Right ventricle myocardium inferior (tissue), 1 donor: ENCODE measurements at regions not wholly inside any gene's neighbourhood (a gene's known extent, or its start where the extent isn't known, plus 50 kb on each side); places are given as distances from the start of the nearest gene placed in this dataset.
"Not testable (repeated sequence)": the region's sequence is repeated elsewhere in the genome, so short reads cannot be mapped to it uniquely, and the experiment has no call there.

Experiments
- ATAC-seq: fragments of 200-7000 bp; cut with Tn5 transposase; one replicate; pipeline ENCODE4 v1.9.1; 2020; ENCODE audit warnings: mild to moderate bottlenecking, moderate library complexity
- DNase-seq: peaks from one replicate; pipeline ENCODE4 v3.0.0; 2021; ENCODE audit errors: missing footprints
- intact Hi-C: fragments of 100-400 bp; cut with DNase I; formaldehyde crosslinking; loops from one replicate; pipeline ENCODE4 v1.11.0; 2022
- donor health status: DM: no; HTN: yes; CAD: no; lungs with severe emphysema.

DNA sequence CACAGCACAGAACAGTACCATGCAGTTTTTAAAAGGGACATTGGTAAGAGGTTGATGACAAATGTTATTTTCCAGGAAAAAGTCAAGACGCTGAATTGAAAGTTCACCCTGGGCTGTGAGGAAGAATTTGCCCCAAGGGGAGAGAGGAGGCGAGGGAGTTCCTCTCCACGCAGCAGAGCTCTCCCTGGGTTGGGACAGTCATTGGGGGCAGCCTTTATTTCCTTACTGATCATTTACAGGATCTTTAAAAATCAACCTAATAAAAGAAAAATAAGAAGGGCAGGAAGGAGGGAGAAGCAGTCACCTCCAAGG is 49.9 kb upstream of the WNT7B start:
- intact Hi-C loops: no loop called here
- ATAC-seq (no peak), DNase-seq (no peak)

DNA sequence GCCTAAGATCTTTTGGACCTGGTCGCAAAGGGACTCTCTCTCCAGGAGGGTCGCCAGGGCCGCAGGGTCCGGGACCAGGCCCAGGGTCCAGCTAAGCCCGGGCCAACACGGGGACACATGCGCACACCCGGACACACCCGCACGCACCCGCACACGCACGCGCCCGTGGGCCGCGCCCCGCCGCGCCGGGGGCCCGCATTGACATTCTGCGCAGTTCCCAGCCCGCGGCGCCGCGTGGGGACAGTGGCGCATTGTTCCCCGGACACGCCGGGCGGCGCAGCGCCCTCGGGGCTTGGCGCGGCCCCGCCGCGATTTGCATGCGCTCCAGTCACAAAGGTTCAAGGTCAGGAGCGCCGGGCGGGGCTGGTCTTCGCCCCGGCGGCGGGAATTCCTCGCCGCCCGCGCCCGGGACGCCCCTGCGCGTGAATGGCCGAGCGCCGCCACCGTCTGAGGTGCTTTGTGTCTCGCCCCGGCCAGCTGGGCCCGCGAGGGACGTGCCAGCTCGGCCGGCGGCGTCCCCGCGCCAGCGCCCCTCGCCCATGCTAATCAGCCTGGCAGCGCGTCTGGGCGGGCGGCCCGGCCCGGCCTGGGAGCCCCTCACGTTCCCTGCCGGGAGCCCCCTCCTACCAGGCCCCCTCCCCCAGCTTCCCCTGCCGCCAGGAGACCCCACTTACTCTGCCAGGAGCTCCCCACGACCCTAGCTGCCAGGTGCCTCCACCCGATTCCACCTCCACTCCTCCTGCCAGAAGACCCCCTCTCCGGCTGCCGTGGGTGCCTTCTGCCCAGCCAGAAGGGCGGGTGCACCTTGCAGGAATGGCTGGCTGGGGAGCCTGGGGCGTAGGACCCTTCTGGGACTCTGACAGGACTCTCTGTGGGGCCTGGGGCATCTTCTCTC is 50.5 kb upstream of the WNT7B start:
- ATAC-seq: peak; percentile 81
- intact Hi-C loops: no loop called here
- peak; percentile 86 for DNase-seq

DNA sequence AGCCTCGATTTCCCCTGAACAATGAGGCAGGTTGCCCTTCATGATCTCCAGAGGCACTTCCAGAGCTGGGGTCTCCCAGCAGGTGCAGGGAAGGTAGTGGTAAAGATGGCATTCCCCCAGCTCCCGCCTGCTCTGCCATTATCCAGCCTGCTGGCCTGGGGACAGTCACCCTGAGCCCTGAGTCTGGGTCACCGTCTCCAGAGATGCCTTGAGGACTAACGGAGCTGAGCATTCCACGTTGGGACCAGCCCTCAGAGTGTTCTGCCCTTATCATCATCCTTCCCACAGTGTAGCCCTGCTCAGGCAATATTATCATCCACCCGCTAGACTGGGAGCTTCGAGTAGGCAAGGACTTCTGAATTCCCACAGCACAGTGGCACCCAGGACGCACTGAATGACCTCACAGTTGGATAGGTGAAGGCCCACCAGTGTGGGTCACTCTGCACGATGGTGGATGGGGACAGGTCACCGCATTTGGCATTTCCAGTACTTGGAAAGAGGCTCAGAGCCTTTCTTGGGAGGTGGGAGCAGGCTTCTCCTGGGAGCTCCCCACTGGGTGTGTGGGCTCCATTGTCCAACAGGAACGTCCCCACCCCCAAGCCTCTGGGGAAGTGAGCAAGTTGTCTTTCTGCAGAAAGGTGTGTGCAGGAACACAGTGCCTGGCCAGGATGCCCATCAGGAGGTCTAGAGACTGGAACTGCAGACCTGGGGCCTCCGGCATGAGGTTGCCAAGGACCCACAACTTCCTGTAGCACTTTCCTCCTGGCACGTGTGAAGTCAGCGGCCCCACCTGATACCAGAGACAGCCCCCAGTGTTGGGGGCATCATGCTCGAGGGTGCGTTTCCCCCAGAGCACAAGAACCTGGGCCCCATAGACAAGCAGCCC is 51.4 kb upstream of the WNT7B start:
- no peak for DNase-seq
- intact Hi-C loops: no loop called here
- no peak for ATAC-seq

DNA sequence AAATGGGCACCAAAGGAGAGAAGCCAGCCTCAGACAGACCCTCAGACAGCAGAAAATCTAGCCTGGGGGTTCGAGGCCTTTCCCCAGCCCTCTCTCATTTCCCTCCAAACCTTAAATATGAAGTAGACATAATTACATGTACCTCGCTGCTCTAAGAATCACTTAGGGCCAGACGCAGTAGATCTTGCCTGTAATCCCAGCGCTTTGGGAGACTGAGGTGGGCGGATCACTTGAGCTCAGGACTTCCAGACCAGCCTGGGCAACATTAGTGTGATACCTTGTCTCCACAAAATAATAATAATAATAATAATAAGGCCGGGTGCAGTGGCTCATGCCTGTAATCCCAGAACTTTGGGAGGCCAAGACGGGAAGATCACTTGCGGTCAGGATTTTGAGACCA is 52.1 kb upstream of the WNT7B start:
- no peak for DNase-seq
- ATAC-seq: no peak
- intact Hi-C loops: no loop called here

DNA sequence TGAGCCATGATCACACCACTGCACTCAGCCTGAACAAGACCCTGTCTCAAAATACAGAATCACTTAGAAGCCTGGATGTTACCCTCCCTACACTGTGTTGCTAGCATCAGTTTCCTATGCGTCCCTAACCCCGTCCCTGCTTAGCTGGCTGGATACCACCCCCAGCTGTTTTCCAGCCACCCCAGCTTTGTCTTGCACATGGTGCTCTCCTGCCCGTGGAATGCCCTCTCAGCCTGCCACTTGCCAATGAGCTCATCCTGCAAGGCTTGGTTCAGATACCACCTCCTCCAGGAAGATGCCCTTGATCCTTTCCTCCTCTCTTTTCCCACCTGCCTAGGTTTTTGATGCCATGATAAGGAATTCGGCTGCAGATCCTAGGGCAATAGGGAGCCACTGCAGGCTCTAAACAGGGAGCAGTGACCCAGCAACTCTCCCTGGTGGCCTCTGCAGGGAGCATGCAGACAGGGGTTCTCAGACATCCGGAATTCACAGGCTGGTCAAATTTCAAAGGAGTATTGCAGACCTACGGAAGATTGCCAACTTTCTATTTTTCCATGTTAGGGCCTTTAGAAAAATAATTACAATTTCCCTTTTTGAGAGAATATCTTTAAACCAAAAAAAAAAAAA is 52.7 kb upstream of the WNT7B start:
- DNase-seq: no peak
- ATAC-seq: no peak
- intact Hi-C loops: no loop called here

DNA sequence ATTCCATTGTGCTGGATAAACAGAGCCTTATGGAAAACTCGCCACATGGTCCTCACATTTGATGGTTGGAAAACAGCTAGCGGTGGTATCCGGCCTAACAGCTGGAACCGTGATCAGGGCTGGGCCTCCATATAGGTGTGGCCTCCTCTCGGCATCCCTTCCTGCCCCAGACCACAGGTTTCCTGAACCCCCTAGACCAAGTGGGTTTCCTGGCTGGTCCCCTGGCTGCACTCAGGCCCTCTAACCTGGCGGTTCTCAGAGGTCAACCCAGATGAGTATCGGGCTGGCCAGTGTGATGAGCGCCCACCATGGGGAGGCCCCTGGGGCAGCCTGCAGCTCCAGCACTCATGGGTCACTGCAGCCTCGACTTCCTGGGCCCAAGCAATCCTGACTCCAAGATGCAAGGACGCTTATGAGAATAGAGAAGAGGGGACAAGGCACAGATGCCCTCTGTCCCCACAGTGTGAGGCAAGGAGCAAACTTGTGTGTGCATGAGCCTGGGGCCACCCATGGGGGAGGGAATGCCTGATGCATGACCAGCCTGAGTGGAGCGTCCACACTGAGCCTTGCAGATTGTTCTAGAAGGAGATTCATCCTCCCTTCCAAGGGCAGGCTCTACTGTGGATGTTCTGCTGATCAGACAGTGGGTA is 53.4 kb upstream of the WNT7B start:
- DNase-seq (no peak), ATAC-seq (no peak)
- intact Hi-C loops: no loop called here

DNA sequence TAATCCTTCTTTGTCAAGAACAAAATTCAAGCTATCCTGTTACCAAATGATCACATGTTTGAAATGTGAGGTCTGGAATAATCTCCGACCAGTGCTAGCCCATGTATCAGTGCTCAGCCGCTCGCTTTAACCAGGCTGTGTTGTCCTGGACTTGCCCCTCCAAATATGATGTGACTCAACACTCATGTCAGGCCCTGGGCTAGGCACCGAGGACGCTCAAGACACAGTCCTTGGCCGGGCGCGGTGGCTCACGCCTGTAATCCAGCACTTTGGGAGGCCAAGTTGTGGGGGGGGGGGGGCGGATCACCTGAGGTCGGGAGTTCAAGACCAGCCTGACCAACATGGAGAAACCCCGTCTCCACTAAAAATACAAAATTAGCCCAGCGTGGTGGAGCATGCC is 54.1 kb upstream of the WNT7B start:
- ATAC-seq (no peak), DNase-seq (no peak)
- intact Hi-C loops: no loop called here

DNA sequence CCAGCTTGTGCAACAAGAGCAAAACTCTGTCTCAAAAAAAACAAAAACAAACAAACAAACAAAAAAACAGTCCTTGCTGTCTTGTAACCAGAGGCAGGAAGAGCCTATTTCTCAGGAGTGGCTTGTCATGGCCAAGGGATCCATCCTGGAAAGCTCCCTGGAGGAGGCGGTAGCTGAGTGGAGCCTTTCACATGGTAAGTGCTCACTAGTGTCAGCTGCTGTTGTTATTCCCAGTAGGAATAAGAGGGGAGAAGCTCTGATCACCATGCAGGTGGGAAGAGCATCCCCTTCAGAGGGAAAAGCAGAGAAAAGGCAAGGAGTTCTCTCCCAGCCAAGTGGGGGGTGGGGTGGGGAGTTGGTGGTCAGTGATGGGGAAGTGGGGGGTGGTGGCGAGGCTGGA is 54.6 kb upstream of the WNT7B start:
- DNase-seq (no peak), ATAC-seq (no peak)
- intact Hi-C loops: no loop called here

DNA sequence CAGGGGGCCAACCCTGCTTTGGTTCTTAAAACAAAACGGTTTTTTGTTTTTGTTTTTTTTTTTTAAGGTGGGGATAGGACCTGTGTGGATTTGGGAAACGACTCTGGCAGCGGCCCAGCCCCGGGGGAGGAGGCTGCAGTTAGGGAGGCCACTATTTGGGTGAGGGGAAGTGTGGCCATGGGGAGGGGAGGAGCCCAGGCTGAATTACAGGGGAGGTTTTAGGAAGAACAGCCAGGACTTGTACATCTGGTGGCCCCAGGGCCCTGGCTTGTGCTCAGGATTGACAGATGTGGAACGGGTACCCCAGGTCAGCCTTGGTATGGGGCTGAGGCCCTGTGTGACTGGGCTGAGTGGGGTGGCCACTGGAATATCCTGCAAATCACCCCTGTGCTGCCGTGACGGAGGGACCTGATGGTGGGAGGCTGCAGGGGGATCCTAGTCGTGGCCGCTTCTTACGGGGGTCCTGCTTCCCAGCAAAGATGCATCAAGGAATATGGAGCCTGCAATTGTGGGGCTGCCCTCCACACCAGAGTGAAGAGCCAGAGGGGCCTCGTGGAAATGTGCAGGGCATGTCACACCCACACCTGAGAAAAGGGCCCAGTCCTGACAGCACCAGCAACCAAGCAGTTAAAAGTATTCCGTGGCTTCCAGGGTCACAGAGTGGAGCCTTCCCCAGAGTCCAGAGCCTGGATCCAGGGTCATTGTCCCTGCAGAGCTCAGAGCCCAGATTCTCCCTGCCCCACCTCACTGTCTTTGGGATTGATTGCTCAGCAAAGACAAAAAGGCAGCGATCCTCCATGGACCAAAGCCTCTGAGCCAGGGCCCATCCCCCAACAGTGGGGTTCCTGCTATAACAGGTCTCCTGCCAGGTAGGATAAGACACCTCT is 55.2 kb upstream of the WNT7B start:
- intact Hi-C loops: no loop called here
- DNase-seq (no peak), ATAC-seq (no peak)

DNA sequence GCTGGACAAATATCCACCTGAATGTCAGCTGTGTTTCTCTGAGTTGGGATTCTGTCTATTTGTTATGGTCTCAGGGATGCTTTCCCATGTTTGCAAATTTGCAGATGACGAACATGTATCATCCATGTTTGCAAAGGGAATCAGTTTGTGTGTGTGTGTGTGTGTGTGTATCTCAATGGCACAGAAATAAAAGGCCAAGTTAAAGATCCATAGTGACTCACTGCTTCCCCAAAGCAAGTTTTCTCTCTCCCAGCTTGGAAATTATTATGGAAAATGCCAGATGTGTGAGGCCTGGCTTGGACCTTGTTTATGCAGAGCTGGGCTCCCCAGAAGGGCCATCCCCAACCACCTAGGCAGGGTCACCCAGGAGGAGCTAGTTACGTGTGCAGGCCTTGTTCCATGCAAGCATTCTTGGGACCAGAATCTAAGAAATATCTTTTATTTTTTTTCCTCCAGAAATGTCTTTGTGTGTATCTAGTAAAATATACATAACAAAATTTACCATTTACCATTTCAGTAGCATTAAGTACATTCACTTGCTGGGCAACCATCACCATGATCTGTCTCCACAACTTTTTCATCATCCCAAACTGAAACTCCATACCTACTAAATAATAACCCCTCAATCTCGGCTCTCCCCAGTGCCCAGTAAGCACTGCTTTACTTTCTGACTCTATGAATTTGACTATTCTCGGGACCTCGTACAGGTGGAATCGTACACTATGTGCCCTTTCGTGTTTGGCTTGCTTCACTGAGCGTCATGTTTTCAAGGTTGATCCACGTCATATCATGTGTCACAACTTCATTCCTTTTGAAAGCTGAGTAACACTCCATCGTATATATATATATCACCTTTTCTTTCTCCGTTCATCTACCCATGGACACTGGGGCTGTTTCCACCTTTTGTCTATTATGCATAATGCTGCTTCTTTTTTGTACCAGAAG is 56.6 kb upstream of the WNT7B start:
- no peak for ATAC-seq
- no peak for DNase-seq

DNA sequence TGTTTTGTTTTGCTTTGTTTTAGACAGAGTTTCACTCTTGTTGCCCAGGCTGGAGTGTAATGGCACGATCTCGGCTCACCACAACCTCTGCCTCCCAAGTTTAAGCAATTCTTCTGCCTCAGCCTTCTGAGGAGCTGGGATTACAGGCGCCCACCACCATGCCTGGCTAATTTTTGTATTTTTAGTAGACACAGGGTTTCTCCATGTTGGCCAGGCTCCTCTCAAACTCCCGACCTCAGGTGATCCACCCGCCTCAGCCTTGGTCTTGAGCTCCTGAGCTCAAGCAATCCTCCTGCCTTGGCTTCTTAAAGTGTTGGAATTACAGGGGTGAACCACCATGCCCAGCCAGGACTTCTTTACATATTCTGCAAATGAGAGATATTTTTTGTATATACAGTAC is 57.5 kb upstream of the WNT7B start:
- intact Hi-C loops: loop anchor here (2.0 kb wide), 1 partner anchor 22 kb away; no protein-coding TSS in a partner anchor
- ATAC-seq, DNase-seq: not testable (repeated sequence)

More for the DNA sequence above, 56.6 kb upstream of the WNT7B start:
- intact Hi-C loops: loop anchor here (2.0 kb wide), 1 partner anchor 21 kb away; no protein-coding TSS in a partner anchor

DNA sequence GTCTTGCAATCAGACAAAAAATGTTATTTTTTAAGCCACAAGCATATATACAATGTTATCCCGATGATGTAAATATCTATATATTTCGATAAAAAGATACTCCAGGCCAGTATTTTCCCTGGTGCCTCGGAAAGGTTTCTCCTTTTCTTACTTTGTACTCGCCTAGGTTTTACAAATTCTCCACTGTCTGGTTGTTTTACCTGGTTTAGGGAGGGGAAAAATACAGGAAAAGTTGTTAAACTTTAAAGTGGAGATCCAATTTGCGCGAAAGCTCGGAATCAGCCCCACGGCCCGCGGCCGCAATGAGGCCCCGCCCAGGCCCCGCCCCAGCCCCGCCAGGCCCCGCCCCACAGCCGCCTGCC is 58.4 kb upstream of the WNT7B start:
- intact Hi-C loops: loop anchor here (2.0 to 5.0 kb wide), 3 partner anchors 23 to 38 kb away; no protein-coding TSS in a partner anchor
- DNase-seq: no peak

DNA sequence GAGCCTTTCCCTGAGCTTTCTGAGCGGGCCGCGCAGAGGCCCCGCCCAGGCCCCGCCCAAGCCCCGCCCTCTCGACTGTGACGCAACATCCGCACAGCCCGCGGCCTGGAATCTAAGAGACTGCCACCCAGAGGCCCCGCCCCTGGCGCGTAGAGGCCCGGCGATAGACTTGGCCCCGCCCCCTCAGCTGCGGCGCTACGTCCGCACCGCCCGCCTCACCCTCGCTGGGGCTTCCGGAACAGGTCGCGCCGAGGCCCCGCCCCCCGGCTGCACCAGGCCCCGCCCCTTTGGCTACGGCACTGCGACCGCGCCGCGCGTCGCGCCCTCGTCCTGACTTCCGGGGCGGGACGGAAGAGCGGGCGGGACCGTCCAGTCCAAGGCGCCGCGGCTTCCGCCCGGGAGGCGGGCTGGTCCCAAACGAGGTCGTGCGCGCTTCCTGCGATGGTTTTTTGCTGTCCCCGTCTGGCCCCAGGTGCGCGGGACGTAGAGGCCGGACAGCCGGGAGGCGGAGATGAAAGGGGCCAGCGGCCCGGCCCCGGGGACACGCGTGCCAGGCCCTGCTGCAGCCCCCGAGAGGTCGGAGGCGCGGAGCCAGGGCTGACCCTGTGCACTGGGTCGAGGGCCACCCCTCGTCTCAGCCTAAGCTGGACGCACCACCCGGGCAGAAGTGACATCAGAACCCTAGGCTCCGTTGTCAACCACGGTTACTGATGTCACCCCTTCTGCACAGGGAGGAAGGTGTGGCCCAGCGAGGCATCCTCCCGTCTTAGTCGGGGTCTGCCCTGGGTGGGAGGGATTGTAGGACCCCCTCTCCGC is 59.0 kb upstream of the WNT7B start:
- intact Hi-C loops: loop anchor here (2.0 to 5.0 kb wide), 4 partner anchors 17 to 39 kb away; no protein-coding TSS in a partner anchor
- DNase-seq (peak; percentile 100), ATAC-seq (peak; percentile 98)

More for the DNA sequence above, 58.4 kb upstream of the WNT7B start:
- no peak for ATAC-seq

DNA sequence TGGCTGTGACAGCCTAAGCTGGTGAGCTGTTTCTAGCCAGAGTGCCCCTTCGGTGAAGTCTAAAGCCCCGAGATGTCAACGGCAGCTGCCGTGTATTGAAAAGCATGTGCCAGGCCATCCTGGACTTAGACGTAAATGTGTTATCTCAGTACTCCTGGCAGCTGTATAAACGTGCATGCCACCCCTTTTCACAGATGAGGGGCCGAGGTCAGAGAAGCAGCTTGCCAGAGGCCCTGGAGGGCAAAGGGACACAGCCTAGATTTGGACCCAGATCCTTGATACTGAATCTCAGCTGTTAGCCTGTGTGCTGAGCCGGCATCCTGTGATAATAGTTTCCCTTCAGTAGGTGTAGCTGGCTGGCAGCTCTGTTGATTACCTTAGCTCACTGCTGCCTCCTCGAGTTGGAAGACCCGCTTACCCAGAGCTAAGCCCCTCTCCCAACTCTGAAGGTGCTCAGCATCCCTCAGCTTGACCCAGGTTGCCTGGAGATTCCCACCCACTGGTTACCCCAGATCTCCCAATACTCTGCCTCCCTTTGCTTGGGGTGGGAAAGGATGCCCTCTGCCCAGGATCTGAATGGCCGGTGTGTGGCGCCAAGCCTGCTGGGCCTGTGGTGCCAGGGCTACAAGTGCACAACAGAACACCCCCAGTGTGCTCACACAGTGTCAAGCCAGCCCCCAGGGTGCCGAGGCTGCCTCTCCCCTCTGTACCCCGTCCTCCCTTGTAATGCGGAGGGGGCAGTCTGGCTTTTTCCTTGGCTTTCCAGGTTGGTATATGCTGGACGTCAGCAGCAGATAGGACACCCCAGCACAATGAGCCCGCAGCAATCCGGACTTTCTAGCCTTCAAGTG is 59.8 kb upstream of the WNT7B start:
- DNase-seq (no peak), ATAC-seq (no peak)
- intact Hi-C loops: loop anchor here (2.0 to 5.0 kb wide), 3 partner anchors 16 to 39 kb away; no protein-coding TSS in a partner anchor

DNA sequence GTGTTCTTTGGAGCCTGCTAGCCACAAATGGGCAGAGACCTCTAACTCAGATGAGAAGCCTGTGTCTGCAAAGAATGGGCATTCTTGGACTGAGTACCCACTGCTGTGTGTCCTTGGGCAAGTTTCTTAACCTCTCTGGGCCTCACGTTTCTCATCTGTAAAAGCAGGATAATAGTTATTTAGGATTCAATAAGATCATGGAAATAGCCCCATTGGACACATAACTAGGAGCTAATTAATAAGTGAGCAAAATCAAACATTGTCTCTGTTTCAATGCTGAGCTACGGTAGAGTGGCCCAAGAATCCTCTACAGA is 61.2 kb upstream of the WNT7B start:
- DNase-seq (no peak), ATAC-seq (no peak)
- intact Hi-C loops: loop anchor here (5.0 kb wide), 2 partner anchors 34 to 41 kb away; no protein-coding TSS in a partner anchor
